Activated naive CD4-positive, alpha-beta T cell treated with anti-CD3 and anti-CD28 coated beads for 36 hours (primary cell): ENCODE measurements at regions not wholly inside any gene's neighbourhood (a gene's known extent, or its start where the extent isn't known, plus 50 kb on each side); places are given as distances from the start of the nearest gene placed in this dataset.

Source experiments
- CTCF ChIA-PET: fragments of 350-600 bp; sonication (Branson Sonifier 250); formaldehyde crosslinking; loops from one replicate; lab custom pipeline; 2021; ENCODE audit warnings: antibody characterized with exemption; lab: Charles Lee
- DNase-seq: peaks from one replicate; pipeline ENCODE4 v3.0.0-alpha.2; 2020
- H3K27ac Mint-ChIP-seq: one replicate; pipeline ENCODE4 v1.8.0; 2021; ENCODE audit warnings: mild to moderate bottlenecking, mixed read lengths
- H3K27me3 Mint-ChIP-seq: one replicate; pipeline ENCODE4 v1.8.0; 2021; ENCODE audit warnings: low read depth, mixed read lengths
- H3K36me3 Mint-ChIP-seq: one replicate; pipeline ENCODE4 v1.8.0; 2021; ENCODE audit warnings: low read depth, mixed read lengths
- H3K4me1 Mint-ChIP-seq: one replicate; pipeline ENCODE4 v1.8.0; 2021; ENCODE audit warnings: low read depth, mixed read lengths
- H3K4me3 Mint-ChIP-seq: one replicate; pipeline ENCODE4 v1.8.0; 2021; ENCODE audit warnings: mild to moderate bottlenecking, moderate library complexity, mixed read lengths
- H3K9me3 Mint-ChIP-seq: one replicate; pipeline ENCODE4 v1.8.0; 2021; ENCODE audit warnings: mixed read lengths
- intact Hi-C: fragments of 100-400 bp; cut with micrococcal nuclease; formaldehyde crosslinking; loops from one replicate; pipeline ENCODE4 v1.15.1; 2023

DNA sequence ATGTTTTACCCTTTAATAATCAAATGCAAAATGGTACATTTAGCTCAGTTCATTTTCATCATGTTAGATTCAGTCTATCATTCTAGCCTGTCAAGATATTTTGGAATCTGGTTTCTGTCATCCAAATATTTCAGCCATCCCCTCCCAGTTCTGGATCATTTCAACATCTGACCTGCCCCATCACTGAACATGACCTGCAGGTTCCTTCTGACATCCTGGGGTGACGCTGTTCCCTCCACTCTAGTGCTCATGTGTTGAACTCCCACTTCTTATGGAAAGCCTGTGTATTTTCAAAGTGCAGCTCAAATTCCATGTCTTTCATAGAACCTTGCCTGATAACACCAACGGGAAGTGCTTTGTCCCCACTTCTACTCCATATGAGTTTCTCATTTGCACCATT lies 320.0 kb upstream of the TNP1 start:
- H3K4me3 Mint-ChIP-seq, result no peak overlapping the region
- no peak overlapping the region for H3K27ac Mint-ChIP-seq
- CTCF ChIA-PET, result no interaction called here
- no peak for DNase-seq
- no peaks in the 10 kb centered on the region for H3K4me1 Mint-ChIP-seq
- H3K36me3 Mint-ChIP-seq, result no peaks in the 10 kb centered on the region
- intact Hi-C loops, result no loop called here
- H3K9me3 Mint-ChIP-seq, result no peaks in the 10 kb centered on the region
- no peaks in the 10 kb centered on the region for H3K27me3 Mint-ChIP-seq

DNA sequence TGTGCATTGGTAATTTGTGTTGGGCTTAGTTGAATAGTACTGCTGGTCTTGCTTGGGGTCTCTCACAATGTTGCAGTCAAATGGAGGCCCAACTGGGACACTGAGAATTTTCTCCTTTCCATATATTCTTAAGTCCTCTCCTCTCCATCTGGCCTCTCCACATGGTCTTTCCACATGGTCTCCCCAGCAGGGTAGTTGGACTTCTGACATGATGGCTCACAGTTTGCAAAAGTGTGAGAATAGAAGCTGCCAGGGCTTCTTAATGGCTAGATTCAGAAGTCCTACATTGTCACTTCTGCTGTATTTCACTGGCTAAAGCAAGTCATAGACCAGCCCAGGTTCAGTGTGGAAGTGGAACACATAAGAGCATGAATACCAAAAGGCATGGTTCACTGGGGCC lies 318.5 kb upstream of the TNP1 start:
- DNase-seq, result no peak

DNA sequence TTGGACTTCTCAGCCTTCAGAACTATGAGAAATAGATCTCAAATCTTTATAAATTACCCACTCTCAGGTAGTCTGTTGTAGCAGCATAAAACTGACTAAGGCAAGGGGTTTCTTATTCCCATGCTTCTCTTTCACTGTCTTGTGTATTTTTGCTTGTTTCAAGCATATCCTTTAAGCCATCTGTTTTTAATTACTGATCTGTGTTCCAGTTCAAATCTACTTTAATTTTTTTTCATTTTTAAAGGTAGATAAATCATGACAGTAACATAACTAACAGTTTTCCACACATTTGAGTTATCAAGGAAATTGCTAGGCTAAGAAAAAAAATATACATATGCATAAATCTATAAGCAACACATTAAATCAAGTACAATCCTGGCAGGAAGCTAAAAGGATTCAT lies 317.9 kb upstream of the TNP1 start:
- Mint-ChIP-seq H3K9me3 (no peaks in the 10 kb centered on the region), H3K36me3 (no peaks in the 10 kb centered on the region), H3K27ac (no peak overlapping the region), H3K4me3 (no peak overlapping the region), H3K27me3 (no peaks in the 10 kb centered on the region), H3K4me1 (no peaks in the 10 kb centered on the region)
- no peak for DNase-seq
- intact Hi-C loops, result no loop called here
- CTCF ChIA-PET, result no interaction called here

More for the DNA sequence above, 318.5 kb upstream of the TNP1 start:
- Mint-ChIP-seq H3K36me3 (no peaks in the 10 kb centered on the region), H3K27me3 (no peaks in the 10 kb centered on the region), H3K9me3 (no peaks in the 10 kb centered on the region), H3K4me3 (no peak overlapping the region), H3K27ac (no peak overlapping the region), H3K4me1 (no peaks in the 10 kb centered on the region)
- CTCF ChIA-PET, result no interaction called here
- intact Hi-C loops, result no loop called here

- DNase-seq, result no peak
- Mint-ChIP-seq H3K4me1 (no peaks in the 10 kb centered on the region), H3K9me3 (peaks cover 2% of the 10 kb centered on the region), H3K27me3 (peaks cover 6% of the 10 kb centered on the region), H3K27ac (no peak overlapping the region), H3K4me3 (no peak overlapping the region), H3K36me3 (peaks cover 2% of the 10 kb centered on the region)
- CTCF ChIA-PET, result no interaction called here
- intact Hi-C loops, result no loop called here
These were observed 312.0 kb upstream of the TNP1 start for GRCh38 chr2:217171874-217172273.

DNA sequence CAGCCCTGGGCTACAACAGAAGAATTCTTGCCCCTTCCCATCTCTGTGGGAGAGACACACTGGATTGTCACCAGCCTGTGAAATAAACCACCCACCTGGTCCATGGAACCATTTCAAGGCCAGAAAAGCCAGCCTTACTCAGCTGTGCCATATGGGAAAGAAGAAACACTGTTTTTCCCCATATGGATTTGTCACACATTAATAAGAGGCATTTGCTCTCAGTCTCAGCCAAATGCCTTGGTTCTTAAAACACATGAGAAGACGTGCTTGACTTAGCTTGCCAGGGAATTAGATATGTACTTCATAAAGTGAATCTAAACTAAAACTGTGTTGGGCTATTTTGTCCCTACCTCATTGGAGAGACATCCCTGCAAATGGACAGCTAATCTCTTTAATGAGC lies 308.6 kb upstream of the TNP1 start:
- no peak for DNase-seq
- intact Hi-C loops, result loop anchor here (5.0 to 10.0 kb wide), 4 partner anchors 314 to 546 kb away; no protein-coding TSS in a partner anchor
- CTCF ChIA-PET, result no interaction called here
- no peak overlapping the region for H3K4me3 Mint-ChIP-seq
- H3K9me3 Mint-ChIP-seq, result peaks cover 2% of the 10 kb centered on the region
- peaks cover 7% of the 10 kb centered on the region for H3K27me3 Mint-ChIP-seq
- H3K36me3 Mint-ChIP-seq, result peaks cover 2% of the 10 kb centered on the region
- no peak overlapping the region for H3K27ac Mint-ChIP-seq
- H3K4me1 Mint-ChIP-seq, result no peaks in the 10 kb centered on the region

DNA sequence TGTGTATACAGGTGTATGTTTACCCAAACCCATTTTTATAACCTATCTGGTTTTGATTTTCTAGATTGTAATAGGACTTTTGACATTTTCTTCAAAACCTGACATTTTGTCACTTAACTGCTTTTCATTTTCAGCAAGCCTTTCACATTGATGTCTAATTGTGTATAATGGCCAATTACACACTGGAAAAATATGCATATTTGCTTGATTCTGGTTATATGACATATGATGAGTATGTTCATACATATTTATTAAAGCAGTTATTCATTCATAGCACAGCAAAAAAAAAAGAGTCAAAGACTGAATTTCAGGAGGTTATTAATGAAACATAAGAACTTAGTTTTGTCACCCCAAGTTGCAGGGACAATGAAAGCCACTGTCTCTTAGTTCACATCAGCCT lies 307.7 kb upstream of the TNP1 start:
- intact Hi-C loops, result loop anchor here (2.0 to 10.0 kb wide), 6 partner anchors 313 to 547 kb away; no protein-coding TSS in a partner anchor
- Mint-ChIP-seq H3K27ac (no peak overlapping the region), H3K9me3 (peaks cover 2% of the 10 kb centered on the region), H3K27me3 (peaks cover 7% of the 10 kb centered on the region), H3K4me3 (no peak overlapping the region), H3K4me1 (peaks cover 3% of the 10 kb centered on the region), H3K36me3 (peaks cover 2% of the 10 kb centered on the region)
- DNase-seq, result no peak
- CTCF ChIA-PET, result interaction anchor here (0.6 to 1.6 kb wide), 2 partner anchors 366 to 467 kb away, joined by 3 to 4 read pairs; no protein-coding TSS in a partner anchor

DNA sequence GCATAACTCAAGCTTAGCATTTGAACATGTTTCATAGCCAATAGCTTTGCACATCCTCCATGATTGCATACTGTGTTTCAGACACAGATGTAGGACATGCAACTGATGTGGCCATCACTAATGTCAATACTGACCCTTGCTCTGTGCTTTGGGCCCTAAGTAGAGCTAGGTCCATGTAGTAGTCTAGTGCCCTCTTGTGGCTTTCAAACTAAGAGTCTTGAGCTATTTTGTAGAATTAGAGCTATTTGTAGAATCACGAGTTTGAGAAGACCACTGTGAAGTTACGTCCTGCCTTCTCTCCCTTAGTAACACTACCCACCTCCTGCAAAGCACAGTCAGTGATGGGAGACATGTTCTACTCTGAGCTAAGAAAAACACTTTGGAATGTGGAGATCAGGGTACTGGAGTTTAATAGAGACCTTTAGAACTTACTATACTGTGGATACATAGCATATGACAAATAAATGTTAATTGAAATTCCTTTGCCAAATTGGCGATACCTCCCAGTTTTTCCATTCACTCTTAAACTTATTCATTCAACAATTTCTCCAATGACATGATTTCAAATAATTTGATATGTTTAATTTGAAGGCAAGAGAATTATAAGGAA lies 306.5 kb upstream of the TNP1 start:
- Mint-ChIP-seq H3K27me3 (peaks cover 10% of the 10 kb centered on the region), H3K9me3 (peaks cover 2% of the 10 kb centered on the region), H3K27ac (no peak overlapping the region), H3K4me3 (no peak overlapping the region), H3K36me3 (peaks cover 2% of the 10 kb centered on the region), H3K4me1 (peaks cover 15% of the 10 kb centered on the region)
- CTCF ChIA-PET, result interaction anchor here (0.6 to 1.6 kb wide), 8 partner anchors 184 to 547 kb away, joined by 3 to 5 read pairs (median 3); no protein-coding TSS in a partner anchor
- intact Hi-C loops, result loop anchor here (2.0 to 10.0 kb wide), 6 partner anchors 312 to 548 kb away; no protein-coding TSS in a partner anchor
- DNase-seq, result no peak

GRCh38 chr2:217165547-217165946 lies 305.7 kb upstream of the TNP1 start:
- Mint-ChIP-seq H3K27ac (no peak overlapping the region), H3K36me3 (no peaks in the 10 kb centered on the region), H3K9me3 (no peaks in the 10 kb centered on the region), H3K4me3 (no peak overlapping the region), H3K27me3 (peaks cover 9% of the 10 kb centered on the region), H3K4me1 (peaks cover 18% of the 10 kb centered on the region)
- CTCF ChIA-PET, result interaction anchor here (0.6 to 1.2 kb wide), 5 partner anchors 188 to 547 kb away, joined by 3 to 5 read pairs (median 3); no protein-coding TSS in a partner anchor
- no peak for DNase-seq
- intact Hi-C loops, result loop anchor here (5.0 to 10.0 kb wide), 4 partner anchors 311 to 549 kb away; no protein-coding TSS in a partner anchor

DNA sequence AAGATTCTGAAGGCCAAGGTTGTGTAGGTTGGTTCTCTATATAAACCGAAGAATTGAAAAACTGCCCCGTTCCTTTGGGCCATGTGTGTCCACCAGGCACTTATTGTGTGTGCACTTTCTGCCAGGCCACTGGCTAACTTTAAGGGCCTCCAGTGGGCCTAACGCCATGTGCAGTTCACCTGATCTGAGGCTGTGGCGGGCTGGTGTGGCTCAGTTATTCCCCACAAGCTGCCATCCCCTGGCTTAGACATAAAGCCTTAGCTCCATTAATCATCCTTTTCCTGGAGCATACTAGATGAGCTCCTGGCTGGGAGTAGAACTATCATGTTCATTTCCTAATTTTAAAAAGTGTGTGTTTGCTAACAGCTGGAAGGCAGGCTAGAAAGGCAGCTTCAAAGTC lies 304.1 kb upstream of the TNP1 start:
- no peak overlapping the region for H3K27ac Mint-ChIP-seq
- H3K9me3 Mint-ChIP-seq, result no peaks in the 10 kb centered on the region
- H3K4me1 Mint-ChIP-seq, result peaks cover 18% of the 10 kb centered on the region
- no peak for DNase-seq
- CTCF ChIA-PET, result no interaction called here
- intact Hi-C loops, result loop anchor here (10.0 kb wide), 3 partner anchors 309 to 551 kb away; no protein-coding TSS in a partner anchor
- no peak overlapping the region for H3K4me3 Mint-ChIP-seq
- H3K36me3 Mint-ChIP-seq, result no peaks in the 10 kb centered on the region
- peaks cover 9% of the 10 kb centered on the region for H3K27me3 Mint-ChIP-seq

GRCh38 chr2:217162533-217162932 lies 302.7 kb upstream of the TNP1 start:
- H3K4me1 Mint-ChIP-seq, result peaks cover 18% of the 10 kb centered on the region
- H3K36me3 Mint-ChIP-seq, result no peaks in the 10 kb centered on the region
- no peak overlapping the region for H3K27ac Mint-ChIP-seq
- intact Hi-C loops, result loop anchor here (10.0 kb wide), 3 partner anchors 308 to 552 kb away; no protein-coding TSS in a partner anchor
- H3K4me3 Mint-ChIP-seq, result no peak overlapping the region
- H3K27me3 Mint-ChIP-seq, result peaks cover 12% of the 10 kb centered on the region
- CTCF ChIA-PET, result interaction anchor here (0.6 kb wide), 1 partner anchor 382 kb away, joined by 3 read pairs; no protein-coding TSS in a partner anchor
- peak; percentile 47 for DNase-seq
- no peaks in the 10 kb centered on the region for H3K9me3 Mint-ChIP-seq

- CTCF ChIA-PET, result interaction anchor here (0.6 kb wide), 1 partner anchor 461 kb away, joined by 4 read pairs; no protein-coding TSS in a partner anchor
- Mint-ChIP-seq H3K27ac (no peak overlapping the region), H3K4me3 (peak overlapping the region; percentile 40), H3K36me3 (no peaks in the 10 kb centered on the region), H3K27me3 (peaks cover 12% of the 10 kb centered on the region), H3K9me3 (no peaks in the 10 kb centered on the region), H3K4me1 (peaks cover 18% of the 10 kb centered on the region)
- DNase-seq, result peak; percentile 10
- intact Hi-C loops, result loop anchor here (10.0 kb wide), 3 partner anchors 306 to 554 kb away; no protein-coding TSS in a partner anchor
These were observed 301.4 kb upstream of the TNP1 start for GRCh38 chr2:217160978-217161973.
